A673 (cell line): ENCODE measurements at regions not wholly inside any gene's neighbourhood (a gene's known extent, or its start where the extent isn't known, plus 50 kb on each side); places are given as distances from the start of the nearest gene placed in this dataset.

Experiments used
- BruUV-seq: library from RNA; stranded (reverse); fragments of 400-500 nt; replicated peaks from 2 replicates; lab custom pipeline; 2021; lab: Mats Ljungman, UMichigan
- CTCF ChIA-PET: fragments of 300-600 bp; sonication (Branson Sonifier 250); formaldehyde crosslinking; loops from one replicate; lab custom pipeline; 2022; ENCODE audit warnings: antibody characterized with exemption; lab: Charles Lee
- POLR2A ChIA-PET: fragments of 300-600 bp; sonication (Branson Sonifier 250); formaldehyde crosslinking; loops from one replicate; lab custom pipeline; 2022; ENCODE audit warnings: antibody characterized with exemption; ENCODE audit not compliant: low non-redundant PET; lab: Charles Lee
- DNase-seq: peaks from one replicate; pipeline ENCODE4 v3.0.0-alpha.2; 2015; ENCODE audit warnings: low spot score
- H3K27ac ChIP-seq: fragments of 200-600 bp; sonication (generic); 2 replicates; pipeline ENCODE4 v1.5.1; 2016; ENCODE audit warnings: mixed run types, low read depth, mild to moderate bottlenecking, mixed read lengths, antibody characterized with exemption, low read length; ENCODE audit not compliant: poor library complexity, severe bottlenecking
- H3K27me3 ChIP-seq: fragments of 200-600 bp; sonication (generic); replicated peaks from 2 replicates; pipeline ENCODE4 v1.6.1; 2017; ENCODE audit warnings: mixed run types, low read depth, mild to moderate bottlenecking, mixed read lengths, antibody characterized with exemption, low read length; ENCODE audit not compliant: insufficient read depth, poor library complexity
- H3K36me3 ChIP-seq: fragments of 200-600 bp; sonication (generic); 2 replicates; pipeline ENCODE4 v1.6.1; 2016; ENCODE audit warnings: mixed run types, mild to moderate bottlenecking, mixed read lengths, antibody characterized with exemption, low read length; ENCODE audit not compliant: insufficient read depth, poor library complexity, severe bottlenecking
- H3K4me1 ChIP-seq: fragments of 200-600 bp; sonication (generic); 2 replicates; pipeline ENCODE4 v1.6.1; 2017; ENCODE audit warnings: mixed run types, mild to moderate bottlenecking, mixed read lengths, antibody characterized with exemption, low read length; ENCODE audit not compliant: insufficient read depth, poor library complexity, severe bottlenecking
- H3K4me3 ChIP-seq: fragments of 200-600 bp; sonication (generic); 2 replicates; pipeline ENCODE4 v1.5.1; 2016; ENCODE audit warnings: low read depth, mixed run types, mild to moderate bottlenecking, mixed read lengths, low read length; ENCODE audit not compliant: poor library complexity, severe bottlenecking
- H3K9me3 ChIP-seq: fragments of 200-600 bp; sonication (generic); 2 replicates; pipeline ENCODE4 v1.6.1; 2016; ENCODE audit warnings: mixed run types, low read depth, mild to moderate bottlenecking, mixed read lengths, antibody characterized with exemption, low read length; ENCODE audit not compliant: poor library complexity, severe bottlenecking
- CTCF ChIP-seq: fragments of 300-800, 200-600 bp; sonication (generic); conservative IDR thresholded peaks from 2 replicates; pipeline ENCODE4 v1.5.1; 2017; ENCODE audit warnings: low read depth, mild to moderate bottlenecking, antibody characterized with exemption, low read length, moderate library complexity, mixed read lengths
- EZH2 ChIP-seq: fragments of 200-600 bp; sonication (generic); IDR thresholded peaks from 2 replicates; pipeline ENCODE4 v1.6.1; 2017; ENCODE audit warnings: borderline replicate concordance, low read depth, mild to moderate bottlenecking, mixed read lengths, antibody characterized with exemption, low read length; ENCODE audit not compliant: poor library complexity, severe bottlenecking
- intact Hi-C: fragments of 100-400 bp; cut with micrococcal nuclease; formaldehyde crosslinking; loops from one replicate; pipeline ENCODE4 v1.10.0; 2022; ENCODE audit not compliant: unreplicated experiment

GRCh38 chr1:200478945-200479558 is 69.2 kb upstream of the ZNF281 start:
- ChIA-PET CTCF (interaction anchor here (0.9 kb wide), 1 partner anchor 111 kb away, joined by 15 read pairs; no protein-coding TSS in a partner anchor), POLR2A (no interaction called here)
- no TSS peak for BruUV-seq
- Histone ChIP-seq H3K36me3 (no peaks in the 10 kb centered on the region), H3K4me3 (no peak overlapping the region), H3K27me3 (no peaks in the 10 kb centered on the region), H3K9me3 (no peaks in the 10 kb centered on the region), H3K27ac (no peak overlapping the region), H3K4me1 (no peaks in the 10 kb centered on the region)
- TF ChIP-seq CTCF (no peak), EZH2 (no peak)
- no peak for DNase-seq
- intact Hi-C loops, result no loop called here

GRCh38 chr1:200478239-200478623 is 68.4 kb upstream of the ZNF281 start:
- H3K4me1 ChIP-seq, result no peaks in the 10 kb centered on the region
- intact Hi-C loops, result no loop called here
- no peak overlapping the region for H3K4me3 ChIP-seq
- H3K27me3 ChIP-seq, result no peaks in the 10 kb centered on the region
- no peak for DNase-seq
- ChIA-PET POLR2A (no interaction called here), CTCF (no interaction called here)
- BruUV-seq, result no TSS peak
- H3K9me3 ChIP-seq, result no peaks in the 10 kb centered on the region
- no peak for TF ChIP-seq EZH2
- TF ChIP-seq CTCF, result no peak
- no peaks in the 10 kb centered on the region for H3K36me3 ChIP-seq
- H3K27ac ChIP-seq, result no peak overlapping the region

- H3K27me3 ChIP-seq, result peaks cover 9% of the 10 kb centered on the region
- no peaks in the 10 kb centered on the region for H3K9me3 ChIP-seq
- ChIA-PET POLR2A (no interaction called here), CTCF (no interaction called here)
- TF ChIP-seq CTCF, result no peak
- TF ChIP-seq EZH2, result no peak
- DNase-seq, result no peak
- H3K36me3 ChIP-seq, result no peaks in the 10 kb centered on the region
- no peak overlapping the region for H3K4me3 ChIP-seq
- no peak overlapping the region for H3K27ac ChIP-seq
- H3K4me1 ChIP-seq, result no peaks in the 10 kb centered on the region
- intact Hi-C loops, result no loop called here
- BruUV-seq, result no TSS peak
Measured at GRCh38 chr1:200474633-200475032, 64.8 kb upstream of the ZNF281 start.
